A549 (cell line): ENCODE measurements at regions not wholly inside any gene's neighbourhood (a gene's known extent, or its start where the extent isn't known, plus 50 kb on each side); places are given as distances from the start of the nearest gene placed in this dataset.

Experiments
- ATAC-seq, 2 experiments: fragments of 200-7000 bp in 1 of 2; fragments of >200 bp in 1 of 2; cut with Nextera tagmentation in 1 of 2; cut with Tn5 transposase in 1 of 2; 3 replicates each; pipeline versions ENCODE4 v1.8.0 to v1.9.1; 2018 to 2020; ENCODE audit warnings: mild to moderate bottlenecking in 1 of 2, moderate library complexity in 1 of 2
- CTCF ChIA-PET: fragments of 300-600 bp; sonication (Branson Sonifier 250); formaldehyde crosslinking; extraction: SDS; loops from one replicate; lab custom pipeline; 2021; ENCODE audit warnings: antibody characterized with exemption, inconsistent platforms; lab: Yijun Ruan, JAX
- POLR2A ChIA-PET: fragments of 350-600 bp; formaldehyde crosslinking; extraction: SDS; loops from one replicate; lab custom pipeline; 2021; ENCODE audit warnings: antibody characterized with exemption, inconsistent platforms; lab: Yijun Ruan, JAX
- DNase-seq, 2 experiments: peaks; one replicate each; pipeline versions ENCODE4 v3.0.0 to v3.0.0-alpha.2; 2011 to 2016; ENCODE audit warnings: low read depth in 1 of 2, low spot score in 1 of 2
- FAIRE-seq: peaks from 2 replicates; lab custom pipeline; 2011; peaks lifted over from hg19 to GRCh38; lab: Jason Lieb, UNC
- H3K27ac ChIP-seq, 2 experiments: fragments of >200 bp; sonication (Bioruptor Twin); formaldehyde crosslinking; 3 replicates each; pipeline ENCODE4 v1.5.1; 2016 to 2017
- H3K4me1 ChIP-seq: fragments of >200 bp; sonication (Bioruptor Twin); formaldehyde crosslinking; 3 replicates; pipeline ENCODE4 v1.6.1; 2016
- H3K4me2 ChIP-seq: fragments of >200 bp; sonication (Bioruptor Twin); formaldehyde crosslinking; 3 replicates; pipeline ENCODE4 v1.6.1; 2016
- H3K4me3 ChIP-seq: fragments of >200 bp; sonication (Bioruptor Twin); formaldehyde crosslinking; 3 replicates; pipeline ENCODE4 v1.5.1; 2016
- H3K9me3 ChIP-seq: fragments of >200 bp; sonication (Bioruptor Twin); formaldehyde crosslinking; 3 replicates; pipeline ENCODE4 v1.6.1; 2016
- HOXB13 ChIP-seq: fragments of 250-450 bp; sonication (Bioruptor Pico); IDR thresholded peaks from 2 replicates; pipeline ENCODE4 v1.5.0; 2020; ENCODE audit warnings: low read depth, mild to moderate bottlenecking, moderate library complexity
- JUNB ChIP-seq: fragments of >200 bp; sonication (Bioruptor Twin); formaldehyde crosslinking; IDR thresholded peaks from 2 replicates; pipeline ENCODE4 v1.6.1; 2016
- MAFK ChIP-seq: fragments of 450-650 bp; IDR thresholded peaks from 2 replicates; pipeline ENCODE4 v1.6.1; 2014; ENCODE audit not compliant: partially characterized antibody
- MAZ ChIP-seq: fragments of 150-350 bp; IDR thresholded peaks from 2 replicates; pipeline ENCODE4 v1.6.1; 2014; ENCODE audit warnings: antibody characterized with exemption, low read depth, low read length, borderline replicate concordance
- NFE2L2 ChIP-seq: fragments of 150-350 bp; conservative IDR thresholded peaks from 2 replicates; pipeline ENCODE4 v1.6.1; 2014; ENCODE audit warnings: low read length
- PHF8 ChIP-seq: fragments of 200-600 bp; sonication (generic); IDR thresholded peaks from 2 replicates; pipeline ENCODE4 v1.6.1; 2016; ENCODE audit warnings: low read depth, mild to moderate bottlenecking, antibody characterized with exemption, moderate library complexity, borderline replicate concordance
- RAD21 ChIP-seq, 2 experiments: fragments of >200 bp in 1 of 2; sonication (Bioruptor Twin) in 1 of 2; formaldehyde crosslinking in 1 of 2; IDR thresholded peaks in 1 of 2; conservative IDR thresholded peaks in 1 of 2; 2 replicates in 1 of 2; 3 replicates in 1 of 2; pipeline ENCODE4 v1.6.1; 2012 to 2018; ENCODE audit warnings: inconsistent platforms in 1 of 2
- RARB ChIP-seq: fragments of 250-450 bp; sonication (Bioruptor Pico); IDR thresholded peaks from 2 replicates; pipeline ENCODE4 v1.8.0; 2021; ENCODE audit warnings: mild to moderate bottlenecking, moderate library complexity
- RCOR1 ChIP-seq: fragments of 150-350 bp; IDR thresholded peaks from 2 replicates; pipeline ENCODE4 v1.6.1; 2014; ENCODE audit warnings: antibody characterized with exemption, low read length, low read depth
- SREBF2 ChIP-seq: fragments of 450-650 bp; IDR thresholded peaks from 2 replicates; pipeline ENCODE4 v1.6.1; 2014; ENCODE audit warnings: mild to moderate bottlenecking, moderate library complexity
- ZC3H11A ChIP-seq: fragments of 450-650 bp; IDR thresholded peaks from 2 replicates; pipeline ENCODE4 v1.6.1; 2014; ENCODE audit warnings: antibody characterized with exemption, mild to moderate bottlenecking
- ZNF302 ChIP-seq: fragments of 250-450 bp; sonication (Bioruptor Pico); IDR thresholded peaks from 2 replicates; pipeline ENCODE4 v1.9.0; 2021; ENCODE audit warnings: inconsistent platforms, mild to moderate bottlenecking, moderate library complexity
- WGBS: methylation state at CpG from one replicate; pipeline ENCODE4 v1.1.6; 2017; ENCODE audit errors: missing lambda C conversion rate; 5-methylcytosine and 5-hydroxymethylcytosine counted together
- TF ChIP-seq, protein P1 (sequence below): IDR thresholded peaks from 2 replicates; pipeline ENCODE4 v1.6.1; 2012
- TF ChIP-seq, protein P2 (sequence below): fragments of 200-600 bp; sonication (generic); IDR thresholded peaks from 2 replicates; pipeline ENCODE4 v1.6.1; 2016; ENCODE audit warnings: antibody characterized with exemption, mild to moderate bottlenecking, moderate library complexity
- TF ChIP-seq, protein P3 (sequence below): fragments of 250-450 bp; sonication (Bioruptor Pico); IDR thresholded peaks from 2 replicates; pipeline ENCODE4 v1.5.0; 2020; ENCODE audit warnings: low read depth, mild to moderate bottlenecking, moderate library complexity
- TF ChIP-seq, protein P4 (sequence below): fragments of >200 bp; sonication (Bioruptor Twin); formaldehyde crosslinking; IDR thresholded peaks from 3 replicates; pipeline ENCODE4 v1.6.1; 2016
- TF ChIP-seq, protein P5 (sequence below): IDR thresholded peaks from 2 replicates; pipeline ENCODE4 v1.6.1; 2012
- TF ChIP-seq, protein P6 (sequence below): fragments of >200 bp; sonication (Bioruptor Twin); formaldehyde crosslinking; IDR thresholded peaks from 2 replicates; pipeline ENCODE4 v1.6.1; 2016

DNA sequence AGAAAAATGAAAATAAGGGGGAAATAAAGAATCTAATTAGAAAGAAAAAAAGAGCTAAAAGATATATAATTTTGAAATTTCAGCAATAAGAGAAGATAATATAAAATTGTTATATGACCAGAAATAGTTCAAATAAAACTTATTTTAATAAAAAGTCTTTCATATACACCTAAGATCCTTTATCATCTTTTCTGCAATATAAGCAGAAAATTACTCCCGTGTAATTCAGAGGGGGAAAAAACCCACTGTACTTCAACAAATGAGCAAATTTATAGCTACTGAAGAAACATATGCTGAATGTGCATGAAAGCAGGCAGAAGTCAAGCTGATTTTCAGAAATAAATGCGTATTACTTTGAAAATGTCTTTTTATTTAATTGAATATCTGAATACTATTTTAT is 771.3 kb downstream of the FAT4 start:
- no peak overlapping the region for H3K27ac ChIP-seq
- ATAC-seq = no peak
- H3K4me1 ChIP-seq = no peaks in the 10 kb centered on the region
- CTCF ChIA-PET = interaction anchor here (1.1 kb wide), 1 partner anchor 11 kb away, joined by 5 read pairs; no protein-coding TSS in a partner anchor
- POLR2A ChIA-PET = no interaction called here
- TF ChIP-seq MAZ (no peak), RCOR1 (no peak), ZC3H11A (no peak), MAFK (peak; percentile 28)
- TF ChIP-seq, protein P1, sequence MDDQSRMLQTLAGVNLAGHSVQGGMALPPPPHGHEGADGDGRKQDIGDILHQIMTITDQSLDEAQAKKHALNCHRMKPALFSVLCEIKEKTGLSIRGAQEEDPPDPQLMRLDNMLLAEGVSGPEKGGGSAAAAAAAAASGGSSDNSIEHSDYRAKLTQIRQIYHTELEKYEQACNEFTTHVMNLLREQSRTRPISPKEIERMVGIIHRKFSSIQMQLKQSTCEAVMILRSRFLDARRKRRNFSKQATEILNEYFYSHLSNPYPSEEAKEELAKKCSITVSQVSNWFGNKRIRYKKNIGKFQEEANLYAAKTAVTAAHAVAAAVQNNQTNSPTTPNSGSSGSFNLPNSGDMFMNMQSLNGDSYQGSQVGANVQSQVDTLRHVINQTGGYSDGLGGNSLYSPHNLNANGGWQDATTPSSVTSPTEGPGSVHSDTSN = no peak
- TF ChIP-seq, all 56 proteins: peak for 1
- FAIRE-seq = no peak
- no peak for DNase-seq
- no peaks in the 10 kb centered on the region for H3K9me3 ChIP-seq
- H3K4me2 ChIP-seq = no peak overlapping the region
- H3K4me3 ChIP-seq = no peak overlapping the region
- 40% methylated on average over 2 of the region's 2 CpGs for WGBS

DNA sequence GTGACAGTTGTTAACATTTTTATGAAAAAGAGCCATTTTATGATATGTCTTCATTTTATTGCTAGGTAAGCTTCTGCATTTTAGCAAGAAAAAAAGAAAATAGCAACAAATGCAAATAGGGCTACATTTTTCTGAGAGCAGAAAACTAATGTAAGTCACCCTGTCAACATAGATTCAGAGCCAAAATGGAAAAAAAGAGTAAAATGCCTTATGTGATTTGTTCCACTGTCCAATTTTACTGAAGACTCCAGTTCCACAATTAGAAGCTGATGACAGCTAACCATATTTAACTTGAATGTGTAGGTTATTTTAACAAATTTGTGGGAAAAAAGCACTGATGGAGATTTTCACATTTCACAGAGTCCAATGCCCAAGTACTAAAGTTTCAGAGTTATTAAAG is 772.3 kb downstream of the FAT4 start:
- Histone ChIP-seq H3K9me3 (no peaks in the 10 kb centered on the region), H3K27ac (no peak overlapping the region), H3K4me1 (no peaks in the 10 kb centered on the region), H3K4me3 (no peak overlapping the region), H3K4me2 (no peak overlapping the region)
- FAIRE-seq (no peak), DNase-seq (no peak), ATAC-seq (no peak)
- ChIA-PET POLR2A (no interaction called here), CTCF (no interaction called here)
- TF ChIP-seq NFE2L2 = no peak
- no peak for TF ChIP-seq RAD21 (conservative IDR thresholded peaks at IDR 0.05 in 1 of 2, IDR thresholded peaks at IDR 0.05 in 1 of 2)
- TF ChIP-seq, protein P2, sequence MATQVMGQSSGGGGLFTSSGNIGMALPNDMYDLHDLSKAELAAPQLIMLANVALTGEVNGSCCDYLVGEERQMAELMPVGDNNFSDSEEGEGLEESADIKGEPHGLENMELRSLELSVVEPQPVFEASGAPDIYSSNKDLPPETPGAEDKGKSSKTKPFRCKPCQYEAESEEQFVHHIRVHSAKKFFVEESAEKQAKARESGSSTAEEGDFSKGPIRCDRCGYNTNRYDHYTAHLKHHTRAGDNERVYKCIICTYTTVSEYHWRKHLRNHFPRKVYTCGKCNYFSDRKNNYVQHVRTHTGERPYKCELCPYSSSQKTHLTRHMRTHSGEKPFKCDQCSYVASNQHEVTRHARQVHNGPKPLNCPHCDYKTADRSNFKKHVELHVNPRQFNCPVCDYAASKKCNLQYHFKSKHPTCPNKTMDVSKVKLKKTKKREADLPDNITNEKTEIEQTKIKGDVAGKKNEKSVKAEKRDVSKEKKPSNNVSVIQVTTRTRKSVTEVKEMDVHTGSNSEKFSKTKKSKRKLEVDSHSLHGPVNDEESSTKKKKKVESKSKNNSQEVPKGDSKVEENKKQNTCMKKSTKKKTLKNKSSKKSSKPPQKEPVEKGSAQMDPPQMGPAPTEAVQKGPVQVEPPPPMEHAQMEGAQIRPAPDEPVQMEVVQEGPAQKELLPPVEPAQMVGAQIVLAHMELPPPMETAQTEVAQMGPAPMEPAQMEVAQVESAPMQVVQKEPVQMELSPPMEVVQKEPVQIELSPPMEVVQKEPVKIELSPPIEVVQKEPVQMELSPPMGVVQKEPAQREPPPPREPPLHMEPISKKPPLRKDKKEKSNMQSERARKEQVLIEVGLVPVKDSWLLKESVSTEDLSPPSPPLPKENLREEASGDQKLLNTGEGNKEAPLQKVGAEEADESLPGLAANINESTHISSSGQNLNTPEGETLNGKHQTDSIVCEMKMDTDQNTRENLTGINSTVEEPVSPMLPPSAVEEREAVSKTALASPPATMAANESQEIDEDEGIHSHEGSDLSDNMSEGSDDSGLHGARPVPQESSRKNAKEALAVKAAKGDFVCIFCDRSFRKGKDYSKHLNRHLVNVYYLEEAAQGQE = no peak
- no peak for TF ChIP-seq RARB (CRISPR knock-in tag)
- TF ChIP-seq PHF8 = no peak

DNA sequence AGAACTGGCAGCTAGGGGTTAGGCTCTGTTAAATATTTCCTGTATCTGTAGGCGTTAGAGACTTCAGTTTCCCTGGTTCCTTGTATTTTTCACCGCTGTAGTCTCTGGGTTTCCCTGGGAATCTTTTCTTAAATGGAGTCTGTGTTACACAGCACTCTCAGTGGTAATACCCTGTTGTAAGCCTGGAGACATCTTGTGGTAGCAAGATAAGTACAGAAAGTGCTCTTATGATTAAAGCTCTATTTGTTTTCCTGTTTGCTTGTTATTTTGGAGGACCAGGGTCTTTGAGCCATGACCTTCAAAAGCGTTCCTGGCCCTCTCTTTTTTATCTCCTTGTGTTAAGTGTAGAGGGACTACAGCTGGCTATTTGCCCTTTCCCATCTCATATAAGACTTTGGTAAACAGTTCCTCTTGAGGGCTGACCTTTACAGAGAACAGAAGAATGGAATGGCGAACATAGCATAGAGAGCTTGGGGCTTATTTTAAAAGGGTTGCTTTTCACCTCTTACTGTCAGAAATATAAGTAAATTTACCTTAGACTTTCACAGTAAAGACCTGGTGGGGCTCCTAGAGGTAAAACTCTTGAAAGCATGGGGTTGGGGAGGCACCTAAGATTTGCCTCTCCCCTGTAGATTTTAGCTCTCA is 782.5 kb downstream of the FAT4 start:
- ChIA-PET CTCF (interaction anchor here (1.2 kb wide), 1 partner anchor 9 kb away, joined by 3 read pairs; no protein-coding TSS in a partner anchor), POLR2A (no interaction called here)
- DNase-seq = no peak
- ATAC-seq = no peak
- FAIRE-seq = no peak
- TF ChIP-seq, protein P3, sequence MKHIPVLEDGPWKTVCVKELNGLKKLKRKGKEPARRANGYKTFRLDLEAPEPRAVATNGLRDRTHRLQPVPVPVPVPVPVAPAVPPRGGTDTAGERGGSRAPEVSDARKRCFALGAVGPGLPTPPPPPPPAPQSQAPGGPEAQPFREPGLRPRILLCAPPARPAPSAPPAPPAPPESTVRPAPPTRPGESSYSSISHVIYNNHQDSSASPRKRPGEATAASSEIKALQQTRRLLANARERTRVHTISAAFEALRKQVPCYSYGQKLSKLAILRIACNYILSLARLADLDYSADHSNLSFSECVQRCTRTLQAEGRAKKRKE (CRISPR knock-in tag) = no peak
- TF ChIP-seq JUNB (no peak), MAFK (no peak), HOXB13 (no peak), ZNF302 (CRISPR knock-in tag) (no peak), SREBF2 (no peak)
- TF ChIP-seq, protein P4, sequence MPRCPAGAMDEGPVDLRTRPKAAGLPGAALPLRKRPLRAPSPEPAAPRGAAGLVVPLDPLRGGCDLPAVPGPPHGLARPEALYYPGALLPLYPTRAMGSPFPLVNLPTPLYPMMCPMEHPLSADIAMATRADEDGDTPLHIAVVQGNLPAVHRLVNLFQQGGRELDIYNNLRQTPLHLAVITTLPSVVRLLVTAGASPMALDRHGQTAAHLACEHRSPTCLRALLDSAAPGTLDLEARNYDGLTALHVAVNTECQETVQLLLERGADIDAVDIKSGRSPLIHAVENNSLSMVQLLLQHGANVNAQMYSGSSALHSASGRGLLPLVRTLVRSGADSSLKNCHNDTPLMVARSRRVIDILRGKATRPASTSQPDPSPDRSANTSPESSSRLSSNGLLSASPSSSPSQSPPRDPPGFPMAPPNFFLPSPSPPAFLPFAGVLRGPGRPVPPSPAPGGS = no peak
- TF ChIP-seq, protein P5, sequence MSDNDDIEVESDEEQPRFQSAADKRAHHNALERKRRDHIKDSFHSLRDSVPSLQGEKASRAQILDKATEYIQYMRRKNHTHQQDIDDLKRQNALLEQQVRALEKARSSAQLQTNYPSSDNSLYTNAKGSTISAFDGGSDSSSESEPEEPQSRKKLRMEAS = no peak
- TF ChIP-seq, protein P6, sequence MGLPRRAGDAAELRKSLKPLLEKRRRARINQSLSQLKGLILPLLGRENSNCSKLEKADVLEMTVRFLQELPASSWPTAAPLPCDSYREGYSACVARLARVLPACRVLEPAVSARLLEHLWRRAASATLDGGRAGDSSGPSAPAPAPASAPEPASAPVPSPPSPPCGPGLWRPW = no peak
- Histone ChIP-seq H3K4me1 (no peaks in the 10 kb centered on the region), H3K27ac (no peak overlapping the region), H3K9me3 (no peaks in the 10 kb centered on the region), H3K4me3 (no peak overlapping the region), H3K4me2 (no peak overlapping the region)
- WGBS = 27% methylated on average over 4 of the region's 4 CpGs
